ENCODE measurements at regions not wholly inside any gene's neighbourhood (a gene's known extent, or its start where the extent isn't known, plus 50 kb on each side); places are given as distances from the start of the nearest gene placed in this dataset.

GRCh38 chr2:126990605-126991532 is 92.2 kb downstream of the TEX51 start:
- CTCF ChIA-PET, result interaction anchor here (1.0 to 1.4 kb wide), 2 partner anchors 19 to 59 kb away, joined by 7 read pairs; no protein-coding TSS in a partner anchor

GRCh38 chr2:126994340-126994777 is 95.7 kb downstream of the TEX51 start:
- TF ChIP-seq CTCF (IDR thresholded peaks at IDR 0.05; ENCODE audit: unreplicated experiment), result no peak
- no peaks in the 10 kb centered on the region for H3K4me1 Mint-ChIP-seq (ENCODE audit: insufficient read depth, unreplicated experiment)
- intact Hi-C loops (cut with micrococcal nuclease), result no loop called here
- peaks cover 12% of the 10 kb centered on the region for H3K27me3 Mint-ChIP-seq (ENCODE audit: insufficient read depth, unreplicated experiment)
- no peaks in the 10 kb centered on the region for H3K9me3 Mint-ChIP-seq (ENCODE audit: unreplicated experiment)
- ChIA-PET CTCF (interaction anchor here (0.7 kb wide), 1 partner anchor 47 kb away, joined by 5 read pairs; no protein-coding TSS in a partner anchor), POLR2A (no interaction called here)
- H3K36me3 Mint-ChIP-seq (ENCODE audit: insufficient read depth, unreplicated experiment), result no peaks in the 10 kb centered on the region
- no peak overlapping the region for H3K4me3 Mint-ChIP-seq (ENCODE audit: unreplicated experiment)
- BruUV-seq (replicated peaks), result no TSS peak
- H3K27ac Mint-ChIP-seq (ENCODE audit: low read depth, unreplicated experiment), result no peak overlapping the region
- DNase-seq (ENCODE audit: unreplicated experiment), result no peak

More at GRCh38 chr2:126990605-126991532, 92.2 kb downstream of the TEX51 start:
- Mint-ChIP-seq H3K36me3 (ENCODE audit: insufficient read depth, unreplicated experiment) (no peaks in the 10 kb centered on the region), H3K27me3 (ENCODE audit: insufficient read depth, unreplicated experiment) (peaks cover 47% of the 10 kb centered on the region), H3K4me1 (ENCODE audit: insufficient read depth, unreplicated experiment) (no peaks in the 10 kb centered on the region), H3K4me3 (ENCODE audit: unreplicated experiment) (no peak overlapping the region), H3K27ac (ENCODE audit: low read depth, unreplicated experiment) (no peak overlapping the region), H3K9me3 (ENCODE audit: unreplicated experiment) (no peaks in the 10 kb centered on the region)
- TF ChIP-seq CTCF (IDR thresholded peaks at IDR 0.05; ENCODE audit: unreplicated experiment), result no peak
- DNase-seq (ENCODE audit: unreplicated experiment), result no peak
- intact Hi-C loops (cut with micrococcal nuclease), result no loop called here
- no TSS peak for BruUV-seq (replicated peaks)
- POLR2A ChIA-PET, result no interaction called here

- Mint-ChIP-seq H3K4me3 (ENCODE audit: unreplicated experiment) (no peak overlapping the region), H3K4me1 (ENCODE audit: insufficient read depth, unreplicated experiment) (no peaks in the 10 kb centered on the region), H3K27ac (ENCODE audit: low read depth, unreplicated experiment) (no peak overlapping the region), H3K27me3 (ENCODE audit: insufficient read depth, unreplicated experiment) (peaks cover 12% of the 10 kb centered on the region), H3K9me3 (ENCODE audit: unreplicated experiment) (no peaks in the 10 kb centered on the region), H3K36me3 (ENCODE audit: insufficient read depth, unreplicated experiment) (no peaks in the 10 kb centered on the region)
- TF ChIP-seq CTCF (IDR thresholded peaks at IDR 0.05; ENCODE audit: unreplicated experiment), result no peak
- BruUV-seq (replicated peaks), result no TSS peak
- intact Hi-C loops (cut with micrococcal nuclease), result no loop called here
- ChIA-PET POLR2A (no interaction called here), CTCF (no interaction called here)
- no peak for DNase-seq (ENCODE audit: unreplicated experiment)
Measured at GRCh38 chr2:126995621-126996377, 97.1 kb downstream of the TEX51 start.

- Mint-ChIP-seq H3K4me1 (ENCODE audit: insufficient read depth, unreplicated experiment) (no peaks in the 10 kb centered on the region), H3K27ac (ENCODE audit: low read depth, unreplicated experiment) (no peak overlapping the region), H3K4me3 (ENCODE audit: unreplicated experiment) (no peak overlapping the region), H3K27me3 (ENCODE audit: insufficient read depth, unreplicated experiment) (peaks cover 12% of the 10 kb centered on the region), H3K9me3 (ENCODE audit: unreplicated experiment) (no peaks in the 10 kb centered on the region), H3K36me3 (ENCODE audit: insufficient read depth, unreplicated experiment) (no peaks in the 10 kb centered on the region)
- TF ChIP-seq CTCF (IDR thresholded peaks at IDR 0.05; ENCODE audit: unreplicated experiment), result no peak
- ChIA-PET POLR2A (no interaction called here), CTCF (no interaction called here)
- DNase-seq (ENCODE audit: unreplicated experiment), result no peak
- intact Hi-C loops (cut with micrococcal nuclease), result no loop called here
- no TSS peak for BruUV-seq (replicated peaks)
Measured at GRCh38 chr2:126996378-126996699, 97.6 kb downstream of the TEX51 start.

All from MCF 10A (cell line).